Panc1 (cell line): ENCODE measurements at regions not wholly inside any gene's neighbourhood (a gene's known extent, or its start where the extent isn't known, plus 50 kb on each side); places are given as distances from the start of the nearest gene placed in this dataset.
"Not testable (repeated sequence)": the region's sequence is repeated elsewhere in the genome, so short reads cannot be mapped to it uniquely, and the experiment has no call there.

Experiments
- ATAC-seq: fragments of 200-7000 bp; cut with Tn5 transposase; 2 replicates; pipeline ENCODE4 v1.9.1; 2020; ENCODE audit warnings: mild to moderate bottlenecking, moderate library complexity
- BruUV-seq: library from RNA; stranded (reverse); fragments of 400-500 nt; replicated peaks from 2 replicates; lab custom pipeline; 2021; lab: Mats Ljungman, UMichigan
- CTCF ChIA-PET: fragments of 300-600 bp; sonication (Branson Sonifier 250); formaldehyde crosslinking; loops from one replicate; lab custom pipeline; 2022; ENCODE audit warnings: antibody characterized with exemption; lab: Charles Lee
- POLR2A ChIA-PET: fragments of 300-600 bp; sonication (Branson Sonifier 250); formaldehyde crosslinking; loops from one replicate; lab custom pipeline; 2022; ENCODE audit warnings: antibody characterized with exemption; lab: Charles Lee
- DNase-seq: peaks from one replicate; pipeline ENCODE4 v3.0.0-alpha.2; 2010; ENCODE audit warnings: low read depth, low spot score
- H3K27ac ChIP-seq: 2 replicates; pipeline ENCODE4 v1.5.1; 2011; ENCODE audit warnings: mild to moderate bottlenecking, low read length, inconsistent platforms
- H3K27me3 ChIP-seq: fragments of 200-500 bp; sonication (Bioruptor generic); 2 replicates; pipeline ENCODE4 v1.6.0; 2014; ENCODE audit warnings: low read length, inconsistent platforms; ENCODE audit not compliant: control insufficient read depth, insufficient read depth
- H3K36me3 ChIP-seq: fragments of 200-500 bp; sonication (Bioruptor generic); 2 replicates; pipeline ENCODE4 v1.5.1; 2014; ENCODE audit warnings: inconsistent platforms, mild to moderate bottlenecking, low read length, moderate library complexity; ENCODE audit not compliant: control insufficient read depth, insufficient read depth
- H3K4me1 ChIP-seq: 2 replicates; pipeline ENCODE4 v1.5.1; 2011; ENCODE audit warnings: inconsistent platforms, mild to moderate bottlenecking, low read length, moderate library complexity; ENCODE audit not compliant: control insufficient read depth, insufficient read depth
- H3K4me3 ChIP-seq, 2 experiments: 2 replicates each; pipeline ENCODE4 v1.5.1; 2011 to 2012; ENCODE audit warnings: low read depth in 2 of 2, low read length in 2 of 2, mild to moderate bottlenecking in 2 of 2, inconsistent platforms in 1 of 2, moderate library complexity in 1 of 2
- H3K9me3 ChIP-seq: fragments of 200-500 bp; sonication (Bioruptor generic); 2 replicates; pipeline ENCODE4 v1.5.1; 2014; ENCODE audit warnings: low read depth, mild to moderate bottlenecking, inconsistent platforms, low read length, moderate library complexity; ENCODE audit not compliant: control insufficient read depth, insufficient read depth
- CTCF ChIP-seq: fragments of 450-650 bp; IDR thresholded peaks from 2 replicates; pipeline ENCODE4 v1.5.1; 2017; ENCODE audit warnings: mild to moderate bottlenecking
- POLR2AphosphoS5 ChIP-seq: IDR thresholded peaks from 2 replicates; pipeline ENCODE4 v1.6.1; 2012; ENCODE audit warnings: mild to moderate bottlenecking, low read depth, low read length, moderate library complexity
- REST ChIP-seq, 2 experiments: IDR thresholded peaks; 2 replicates each; pipeline ENCODE4 v1.6.1; 2011 to 2012; ENCODE audit warnings: low read depth in 2 of 2, control low read depth in 1 of 2, low read length in 1 of 2, mild to moderate bottlenecking in 1 of 2, moderate library complexity in 1 of 2; ENCODE audit not compliant: insufficient read depth in 1 of 2
- SIN3A ChIP-seq: IDR thresholded peaks from 2 replicates; pipeline ENCODE4 v1.6.1; 2012; ENCODE audit warnings: low read depth, mild to moderate bottlenecking, low read length, moderate library complexity, borderline replicate concordance; ENCODE audit not compliant: insufficient read depth
- TCF7L2 ChIP-seq: IDR thresholded peaks from 2 replicates; pipeline ENCODE4 v1.6.1; 2011; ENCODE audit warnings: mild to moderate bottlenecking, low read depth, low read length, inconsistent platforms
- in situ Hi-C: cut with HindIII; loops from 2 replicates; pipeline ENCODE4 v1.10.0; 2016; ENCODE audit warnings: low sequenced_read_pairs, low pct_unique_long_range_greater_than_20kb
- intact Hi-C: fragments of 100-400 bp; cut with micrococcal nuclease; formaldehyde crosslinking; loops from one replicate; pipeline ENCODE4 v1.10.0; 2022; ENCODE audit not compliant: unreplicated experiment

GRCh38 chr1:166601650-166602278, 237.5 kb upstream of the POGK start:
- Histone ChIP-seq H3K4me1 (no peaks in the 10 kb centered on the region), H3K4me3 (no peak overlapping the region), H3K9me3 (no peaks in the 10 kb centered on the region), H3K27me3 (no peaks in the 10 kb centered on the region), H3K27ac (no peak overlapping the region), H3K36me3 (no peaks in the 10 kb centered on the region)
- DNase-seq (no peak), ATAC-seq (no peak)
- no TSS peak for BruUV-seq
- in situ Hi-C loops = no loop called here
- TF ChIP-seq POLR2AphosphoS5 (no peak), TCF7L2 (no peak), SIN3A (no peak), REST (IDR thresholded peaks at IDR 0.05; ENCODE audit: insufficient read depth in 1 of 2, low read depth in 2 of 2, low read length in 1 of 2) (no peak), CTCF (no peak)
- ChIA-PET POLR2A (no interaction called here), CTCF (no interaction called here)
- intact Hi-C loops = no loop called here

GRCh38 chr1:166602801-166603200, 236.5 kb upstream of the POGK start:
- H3K9me3 ChIP-seq, H3K4me3 ChIP-seq, H3K4me1 ChIP-seq, ATAC-seq, H3K27me3 ChIP-seq, in situ Hi-C loops, BruUV-seq, POLR2A ChIA-PET, intact Hi-C loops, DNase-seq, H3K27ac ChIP-seq, CTCF ChIA-PET, H3K36me3 ChIP-seq: not testable (repeated sequence)

- H3K36me3 ChIP-seq = no peaks in the 10 kb centered on the region
- no peaks in the 10 kb centered on the region for H3K27me3 ChIP-seq
- H3K4me1 ChIP-seq = no peaks in the 10 kb centered on the region
- POLR2A ChIA-PET = no interaction called here
- no peak overlapping the region for H3K4me3 ChIP-seq
- BruUV-seq = no TSS peak
- in situ Hi-C loops (no loop called here), intact Hi-C loops (no loop called here)
- no peaks in the 10 kb centered on the region for H3K9me3 ChIP-seq
- no peak for TF ChIP-seq TCF7L2
- no peak for TF ChIP-seq REST (IDR thresholded peaks at IDR 0.05; ENCODE audit: insufficient read depth in 1 of 2, low read depth in 2 of 2, low read length in 1 of 2)
- no peak for TF ChIP-seq POLR2AphosphoS5
- TF ChIP-seq CTCF = no peak
- ATAC-seq (no peak), DNase-seq (no peak)
- no peak overlapping the region for H3K27ac ChIP-seq
- CTCF ChIA-PET = no interaction called here
Observed at GRCh38 chr1:166603296-166603695, 236.0 kb upstream of the POGK start.
